CD1c-positive myeloid dendritic cell (primary cell): ENCODE measurements at regions not wholly inside any gene's neighbourhood (a gene's known extent, or its start where the extent isn't known, plus 50 kb on each side); places are given as distances from the start of the nearest gene placed in this dataset.
A peak's percentile ranks its signal among the peaks of the same experiment; 100 is the strongest.

Source experiments
- DNase-seq: peaks from one replicate; pipeline ENCODE4 v3.0.0-alpha.2; 2016; ENCODE audit errors: extremely low spot score

- DNase-seq = no peak
These were observed 50.2 kb upstream of the BCL11A start for GRCh38 chr2:60603533-60604190.

DNA sequence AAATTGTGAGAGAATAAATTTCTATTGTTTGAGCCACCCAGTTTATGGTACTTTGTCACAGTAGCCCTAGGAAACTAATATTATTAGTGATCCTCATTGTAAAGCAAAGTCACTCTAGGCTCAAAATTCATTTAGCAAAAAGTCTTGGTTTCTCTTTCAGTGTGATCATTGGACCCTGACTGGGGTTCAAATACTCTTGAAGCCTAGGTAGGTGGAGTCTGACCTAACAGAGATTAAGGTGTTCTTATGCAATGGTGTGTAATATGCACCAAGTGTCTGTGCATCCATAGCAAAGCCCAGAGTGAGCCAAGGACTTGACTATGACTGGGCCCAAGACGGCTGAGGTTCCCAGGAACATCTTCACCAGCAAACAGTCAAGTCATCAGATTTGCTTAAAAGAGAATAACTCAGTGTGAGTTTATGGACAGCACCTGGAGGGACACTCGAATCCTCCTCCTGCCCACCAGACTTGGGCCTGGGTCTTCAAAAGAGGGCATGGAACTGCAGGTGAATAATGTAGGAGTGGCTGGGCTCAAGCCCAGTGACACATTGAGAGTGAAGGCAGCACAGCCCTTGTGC lies 51.1 kb upstream of the BCL11A start:
- no peak for DNase-seq

DNA sequence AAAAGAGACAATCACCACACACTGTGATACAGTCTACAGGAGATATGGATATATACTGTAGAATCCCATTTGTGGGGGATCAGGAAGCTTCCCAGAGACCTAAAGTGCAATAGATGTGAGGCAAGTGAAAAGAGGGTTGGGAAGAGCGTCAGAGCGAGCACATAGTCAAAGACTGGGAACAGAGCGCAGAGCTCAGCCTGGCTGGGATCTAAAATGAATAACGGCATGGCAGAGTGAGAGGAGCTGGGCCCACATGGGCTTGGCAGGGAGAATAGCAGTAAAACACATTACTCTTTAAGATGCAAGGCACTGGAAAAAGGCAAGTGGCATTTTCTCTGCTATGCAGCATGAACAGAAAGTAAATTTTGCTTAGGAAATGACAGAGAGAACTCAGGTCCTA lies 52.4 kb upstream of the BCL11A start:
- DNase-seq = no peak

DNA sequence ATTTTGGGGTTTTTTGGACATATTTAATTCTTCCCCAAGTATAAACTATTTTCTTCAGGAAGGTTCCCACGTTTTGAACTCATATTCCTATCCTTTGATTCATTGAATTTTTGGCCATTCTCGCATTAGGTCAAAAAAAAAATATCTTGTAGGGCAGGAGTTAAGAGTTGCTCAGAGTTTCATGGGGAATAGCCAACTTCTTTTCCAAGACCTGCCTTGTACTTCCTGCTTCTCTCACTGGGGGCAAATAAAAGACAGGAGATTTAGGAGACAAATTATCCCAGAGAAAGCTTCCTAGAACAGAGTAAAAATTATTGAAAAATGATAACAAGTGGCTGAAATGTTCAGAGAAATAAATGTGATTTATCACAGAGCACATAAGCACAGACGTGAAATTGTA lies 55.2 kb upstream of the BCL11A start:
- no peak for DNase-seq

DNA sequence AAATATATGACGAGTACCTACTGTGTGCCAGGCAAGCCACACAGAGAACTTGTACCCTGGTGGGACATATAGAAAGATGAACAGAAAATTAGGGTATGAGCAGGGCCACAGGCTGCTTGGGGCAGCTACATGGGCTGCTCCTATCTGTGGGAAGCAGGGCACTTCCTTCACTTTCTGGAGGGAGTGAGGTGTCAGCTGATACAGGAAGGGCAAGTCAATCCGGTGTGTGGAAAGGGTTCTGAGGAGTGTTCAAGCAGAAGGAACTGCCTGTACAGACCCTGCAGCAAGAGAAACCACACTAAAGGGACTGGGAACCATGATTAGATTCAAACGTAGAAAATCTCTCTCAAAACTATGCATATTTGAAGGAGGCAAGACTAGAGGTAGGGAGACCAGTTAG lies 58.6 kb upstream of the BCL11A start:
- DNase-seq = no peak

- DNase-seq = no peak
These were observed 60.9 kb upstream of the BCL11A start for GRCh38 chr2:60614319-60614718.

GRCh38 chr2:60621688-60622429 lies 68.4 kb upstream of the BCL11A start:
- DNase-seq = no peak

- no peak for DNase-seq
These were observed 69.6 kb upstream of the BCL11A start for GRCh38 chr2:60623040-60623439.

- DNase-seq = no peak
These were observed 74.0 kb upstream of the BCL11A start for GRCh38 chr2:60627412-60627811.

DNA sequence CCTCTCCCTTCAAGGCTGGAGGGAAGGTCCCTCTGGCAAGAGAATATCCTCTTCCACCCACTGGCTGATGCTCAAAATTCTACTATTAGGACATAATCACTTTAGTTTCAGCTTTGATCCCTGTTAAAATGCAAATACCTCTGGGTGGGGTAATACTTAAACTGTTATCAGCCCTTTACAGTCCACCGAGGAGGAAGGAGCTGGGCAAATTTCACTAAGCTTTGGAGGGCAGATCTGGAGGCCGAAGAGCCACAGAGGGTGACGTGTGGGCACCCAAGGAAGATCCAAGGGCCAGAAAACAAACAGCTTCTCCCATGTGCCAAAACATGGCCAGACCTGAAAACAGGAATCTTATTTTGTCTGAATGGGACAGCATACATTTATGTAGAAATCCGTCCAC lies 74.6 kb upstream of the BCL11A start:
- no peak for DNase-seq

DNA sequence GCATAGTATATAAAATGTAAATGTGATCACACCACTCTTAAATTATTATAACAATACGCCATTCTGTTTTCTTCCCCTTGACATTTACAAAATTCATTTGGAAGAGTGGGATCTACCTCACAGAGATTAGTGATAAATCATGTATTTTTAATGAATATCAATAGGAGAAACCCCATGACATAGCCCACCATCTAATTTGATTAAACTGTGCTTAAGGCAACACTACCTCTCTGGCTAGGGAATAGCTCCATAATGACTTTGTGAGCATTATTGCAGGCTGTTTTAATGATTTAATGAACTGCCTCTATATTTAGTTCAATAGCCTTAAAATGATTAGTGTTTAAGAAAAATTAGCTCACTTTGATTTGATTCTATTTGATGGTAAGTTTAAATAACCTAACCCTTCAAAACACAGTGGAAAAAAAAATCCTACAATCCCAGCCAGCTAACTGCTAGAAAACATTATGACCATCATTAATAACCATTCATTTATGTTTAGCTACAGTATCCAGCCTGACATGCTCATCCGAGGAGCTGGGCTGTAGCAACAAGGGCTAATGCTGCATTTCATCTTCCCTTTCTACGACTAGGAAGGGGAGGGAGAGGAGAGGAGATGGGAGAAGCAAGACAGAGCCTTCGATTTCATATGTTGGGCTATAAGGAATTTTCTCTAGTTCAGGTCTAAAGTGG lies 75.3 kb upstream of the BCL11A start:
- no peak for DNase-seq

DNA sequence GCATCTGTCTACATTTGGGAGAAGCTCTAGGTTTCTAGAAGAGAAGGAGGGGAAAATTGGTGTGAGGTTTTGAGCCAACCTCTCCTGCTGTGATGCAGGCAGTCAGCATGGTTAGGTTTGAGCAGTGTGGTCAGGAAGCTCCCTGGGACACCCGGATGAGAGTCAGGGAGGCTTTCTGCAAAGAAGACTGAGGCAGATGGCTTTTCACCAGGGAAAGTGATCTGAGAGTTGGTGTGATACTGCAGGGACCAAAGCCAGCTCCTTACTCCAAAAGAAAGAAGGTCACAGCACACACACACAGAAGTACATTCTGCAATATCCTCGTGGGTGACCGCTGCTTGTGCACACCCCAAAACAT lies 75.8 kb upstream of the BCL11A start:
- DNase-seq = no peak

DNA sequence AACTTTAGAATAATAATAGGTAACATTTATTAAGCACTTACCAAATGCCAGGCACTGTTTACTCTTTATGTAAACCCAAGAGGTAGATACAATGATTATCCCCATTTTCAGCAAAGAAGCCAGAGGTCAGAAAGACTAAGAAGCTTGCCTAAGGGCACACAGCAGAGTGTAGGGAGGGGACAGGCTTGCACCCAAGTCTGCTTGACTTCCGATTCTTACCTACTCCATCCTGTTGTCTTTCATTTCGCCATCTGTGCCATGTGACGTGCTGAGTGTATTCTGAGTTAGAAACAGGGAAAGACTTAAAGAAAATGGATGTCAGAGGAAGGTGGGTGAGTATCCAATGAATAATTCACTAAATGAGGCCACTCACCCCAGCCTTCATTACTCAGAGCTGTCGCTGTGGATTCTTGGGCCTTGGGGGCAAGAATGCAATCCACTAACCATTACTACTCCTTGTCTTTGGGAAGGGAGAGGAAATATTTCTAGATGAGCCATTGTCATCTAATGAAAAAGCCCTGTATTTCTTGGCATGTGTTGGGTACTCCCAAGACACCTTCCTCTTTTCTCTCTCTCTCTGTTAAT lies 76.4 kb upstream of the BCL11A start:
- no peak for DNase-seq

- no peak for DNase-seq
These were observed 80.2 kb upstream of the BCL11A start for GRCh38 chr2:60633615-60634014.

DNA sequence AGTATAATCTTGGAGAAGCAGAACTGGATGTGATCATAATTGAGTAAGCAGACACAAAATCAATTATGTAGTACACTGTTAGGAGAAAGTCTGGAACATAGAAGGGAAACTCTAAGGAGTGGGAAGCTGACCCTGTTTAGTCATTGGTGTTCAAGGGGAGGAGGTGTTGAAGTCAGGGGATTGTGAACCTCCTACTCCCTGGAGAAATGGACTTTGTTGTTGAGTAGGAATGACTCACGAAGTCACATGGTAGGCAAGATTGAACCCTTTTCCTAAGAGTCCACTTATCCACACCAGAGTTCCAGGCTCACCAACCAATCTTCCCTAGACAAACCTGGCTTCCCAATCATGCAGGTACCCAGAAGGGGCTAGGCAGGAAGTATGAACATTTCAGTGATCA lies 81.0 kb upstream of the BCL11A start:
- peak; percentile 10 for DNase-seq

DNA sequence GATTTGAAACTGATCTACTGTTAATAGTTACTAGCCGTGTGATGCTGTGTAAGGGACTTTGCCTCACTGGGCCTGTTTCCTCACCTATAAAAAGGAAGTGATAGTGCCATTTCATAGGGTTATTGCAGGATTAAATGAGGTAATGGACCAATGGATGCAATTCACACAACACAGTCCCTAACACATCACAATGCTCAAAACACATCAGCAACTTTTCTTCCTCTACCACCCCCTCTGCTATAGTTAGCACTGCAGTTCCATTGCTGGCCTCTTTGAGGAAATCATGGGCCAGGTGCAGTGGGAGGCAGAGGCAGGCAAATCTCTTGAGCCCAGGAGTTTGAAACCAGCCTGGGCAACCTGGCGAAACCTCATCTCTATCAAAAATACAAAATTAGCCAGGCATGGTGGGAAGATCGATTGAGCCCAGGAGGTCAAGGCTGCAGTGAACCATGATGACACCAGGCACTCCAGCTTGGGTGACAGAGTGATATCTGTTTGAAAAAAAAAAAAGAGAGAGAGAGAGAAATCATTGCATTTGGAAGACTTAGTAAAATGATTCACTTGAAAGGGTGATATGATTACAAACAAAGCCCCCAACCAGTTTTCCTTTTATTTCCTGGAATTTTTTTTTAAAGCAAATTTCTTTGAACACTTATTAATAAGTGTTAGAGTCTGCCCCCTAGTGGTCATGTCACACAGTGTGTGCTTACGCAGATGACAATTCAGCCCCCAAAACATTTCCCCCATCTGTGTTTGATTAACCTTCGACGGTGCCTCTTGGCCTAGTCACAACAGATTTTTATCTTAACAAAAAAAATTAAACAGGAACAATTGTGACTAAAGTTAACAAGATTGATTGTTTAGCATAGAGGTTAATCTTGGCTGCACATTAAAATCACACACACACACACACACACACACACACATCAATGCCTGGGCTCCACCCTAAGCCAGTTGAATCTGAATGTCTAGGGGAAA lies 88.6 kb upstream of the BCL11A start:
- DNase-seq = peak; percentile 60

DNA sequence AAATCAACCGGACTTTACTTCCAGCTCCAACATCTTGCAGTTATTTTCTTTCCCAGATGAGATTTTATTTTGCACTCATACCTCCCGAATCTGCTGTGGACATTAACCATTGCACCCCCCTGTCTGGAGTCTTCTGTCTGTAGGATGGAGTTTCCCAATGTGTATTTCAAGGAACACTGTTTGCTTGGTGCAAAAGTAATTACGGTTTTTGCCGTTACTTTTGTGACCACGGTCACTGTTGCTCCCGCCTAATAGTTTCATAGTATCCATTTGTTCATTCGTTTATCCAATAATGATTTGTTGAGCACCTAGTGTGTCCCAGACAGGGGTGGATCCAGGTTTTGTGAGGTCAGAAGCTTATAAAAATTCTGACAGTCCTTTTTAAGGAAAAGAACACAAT lies 90.3 kb upstream of the BCL11A start:
- DNase-seq = no peak

DNA sequence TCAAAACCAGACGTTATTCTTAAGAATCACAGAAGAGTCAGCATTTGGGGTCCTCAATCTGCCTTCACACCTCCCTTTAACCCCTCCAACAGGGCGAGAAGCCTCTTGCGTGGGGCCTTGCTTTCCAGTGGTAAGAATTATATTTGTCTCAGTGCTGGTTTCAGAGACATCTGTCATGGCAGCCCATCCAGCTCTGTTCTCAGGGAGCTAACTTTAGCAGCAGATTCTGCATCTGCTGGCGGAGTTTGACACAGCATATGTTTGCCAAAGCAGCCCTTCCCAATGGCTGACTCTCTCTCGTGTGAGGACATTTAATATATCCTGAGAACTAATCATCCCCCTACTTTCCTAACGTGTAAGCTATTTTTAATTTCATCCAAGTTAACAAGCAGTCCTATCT lies 91.5 kb upstream of the BCL11A start:
- DNase-seq = no peak

DNA sequence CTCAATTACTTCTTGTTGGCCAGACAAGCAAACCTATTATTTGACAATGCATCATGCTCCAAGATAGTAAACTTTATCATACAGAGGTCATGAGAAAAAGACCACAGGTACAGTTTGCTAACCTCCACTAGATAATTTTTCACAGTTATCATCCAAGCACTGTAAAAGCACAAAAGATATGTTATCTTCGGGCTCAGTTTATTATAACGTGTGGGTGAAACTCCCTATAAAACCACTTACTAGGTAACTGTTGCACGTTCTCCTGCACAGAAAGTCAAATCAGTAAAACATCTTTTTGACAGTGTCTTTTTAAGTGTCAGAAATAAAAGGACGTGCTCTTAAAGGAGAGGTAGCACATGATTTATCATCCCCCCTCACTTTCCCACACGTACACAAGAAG lies 94.7 kb upstream of the BCL11A start:
- no peak for DNase-seq

- DNase-seq = no peak
These were observed 96.3 kb upstream of the BCL11A start for GRCh38 chr2:60649721-60650120.

DNA sequence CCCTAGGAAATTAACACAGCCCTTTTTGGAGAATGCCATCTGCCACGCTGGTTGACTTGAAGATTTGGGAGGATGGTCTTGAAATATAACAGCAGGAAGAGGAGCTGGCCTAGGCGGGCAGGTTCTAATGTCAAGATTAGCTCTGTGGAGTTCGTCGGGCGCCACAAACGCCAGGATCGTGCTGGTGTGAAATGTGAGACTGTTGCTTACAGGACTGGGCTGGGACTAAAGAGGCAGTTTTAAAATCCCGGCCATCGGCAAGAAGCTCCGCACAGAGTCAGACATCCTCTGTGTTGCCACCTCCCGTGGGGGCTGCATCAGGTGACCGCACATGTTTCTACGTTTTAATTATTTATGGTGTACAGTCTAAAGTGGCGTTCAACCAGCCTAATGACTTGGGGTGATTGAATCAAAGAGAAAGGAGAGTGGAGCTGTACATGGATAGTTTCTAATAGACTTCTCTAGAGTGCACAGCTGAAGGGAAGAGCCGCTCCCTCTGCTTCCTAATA lies 99.4 kb upstream of the BCL11A start:
- no peak for DNase-seq
